ENCODE measurements at regions not wholly inside any gene's neighbourhood (a gene's known extent, or its start where the extent isn't known, plus 50 kb on each side); places are given as distances from the start of the nearest gene placed in this dataset.

DNA sequence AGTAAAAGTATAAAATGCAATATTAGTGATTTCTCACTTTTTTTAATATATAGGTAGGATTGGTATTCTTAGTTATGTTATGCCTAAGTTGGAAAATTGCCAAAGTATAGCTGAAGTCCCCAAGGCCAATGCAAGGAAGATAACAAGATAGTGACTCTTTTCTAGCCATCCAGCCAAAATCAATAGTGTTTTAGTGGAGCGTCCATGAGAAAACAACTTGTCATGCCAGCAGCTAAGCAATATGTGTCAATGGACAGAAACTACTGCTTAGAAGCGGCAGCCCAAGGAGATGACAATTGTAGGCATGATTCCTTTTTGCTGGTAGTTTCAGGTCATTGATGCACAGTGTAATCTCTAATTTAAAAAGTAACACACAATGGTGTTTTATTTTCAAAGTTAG is 1444.6 kb downstream of the SUCLG1 start:
- no peak overlapping the region for H3K4me2 ChIP-seq (ENCODE audit: unreplicated experiment)
- H3K9ac ChIP-seq: no peak overlapping the region
- H3F3A ChIP-seq (ENCODE audit: insufficient read depth): no peaks in the 10 kb centered on the region
- TF ChIP-seq EZH2phosphoT487 (IDR thresholded peaks at IDR 0.05; ENCODE audit: insufficient read depth, low read depth) (no peak), EZH2 (IDR thresholded peaks at IDR 0.05; ENCODE audit: insufficient read depth, poor library complexity, severe bottlenecking) (no peak)
- no peaks in the 10 kb centered on the region for H3K27me3 ChIP-seq (replicated peaks; ENCODE audit: insufficient read depth)
- no peaks in the 10 kb centered on the region for H4K20me1 ChIP-seq (ENCODE audit: insufficient read depth)
- in situ Hi-C loops (cut with MboI): no loop called here
- H3K4me3 ChIP-seq: no peak overlapping the region
- H3K36me3 ChIP-seq (ENCODE audit: low read depth): no peaks in the 10 kb centered on the region
- WGBS, 2 experiments (ENCODE audit: low coverage in 1 of 2, low lambda C conversion rate in 2 of 2, missing lambda C conversion rate in 2 of 2): 43 to 44% methylated on average over 2 of the region's 2 CpGs
- H2AFZ ChIP-seq: no peak overlapping the region
- no peaks in the 10 kb centered on the region for H3K9me2 ChIP-seq (ENCODE audit: insufficient read depth)
- DNase-seq: no peak
- no peaks in the 10 kb centered on the region for H3K79me2 ChIP-seq (ENCODE audit: insufficient read depth)
- H3K27ac ChIP-seq: no peak overlapping the region
- H3K4me1 ChIP-seq (ENCODE audit: insufficient read depth): no peaks in the 10 kb centered on the region
- peaks cover 4% of the 10 kb centered on the region for H3K9me3 ChIP-seq (ENCODE audit: low read depth)

DNA sequence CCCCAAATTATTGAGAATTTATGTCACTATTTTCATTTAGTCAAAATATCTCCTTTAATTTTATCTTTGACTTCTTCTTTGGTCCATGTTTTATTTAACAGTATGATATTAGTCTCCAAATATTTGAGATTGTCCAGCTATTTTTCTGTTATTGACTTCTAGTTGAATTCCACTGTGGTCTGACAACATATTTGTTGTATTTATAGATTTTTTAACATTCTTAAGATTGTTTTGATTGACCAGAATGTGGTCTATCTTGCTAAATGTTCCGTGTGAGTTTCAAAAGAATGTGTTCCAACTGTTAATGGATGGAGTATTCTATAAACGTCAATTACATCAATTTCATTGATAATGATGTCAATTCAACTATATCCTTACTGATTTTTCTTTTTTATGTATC is 1452.1 kb downstream of the SUCLG1 start:
- in situ Hi-C loops (cut with MboI): no loop called here
- DNase-seq: no peak
- H3K27ac ChIP-seq: no peak overlapping the region

DNA sequence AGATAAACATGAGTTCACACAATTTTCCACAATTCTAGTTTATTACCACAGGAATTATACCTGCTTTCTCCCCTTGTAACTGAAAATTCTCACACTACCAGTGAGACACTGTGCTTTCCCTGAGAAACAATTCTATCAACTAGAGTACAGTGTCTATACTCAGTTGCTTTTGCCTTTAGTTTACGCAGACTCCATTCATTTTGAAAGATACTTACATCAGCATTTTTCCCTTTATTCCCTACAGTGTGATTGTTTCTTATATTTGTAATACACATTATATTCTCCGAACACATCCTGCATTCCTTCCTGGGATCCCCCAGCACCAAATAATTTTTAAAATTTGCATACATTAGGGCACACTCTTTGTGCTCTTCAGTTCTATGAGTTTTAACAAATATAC is 1455.5 kb downstream of the SUCLG1 start:
- Histone ChIP-seq H2AFZ (no peak overlapping the region), H3K79me2 (ENCODE audit: insufficient read depth) (no peaks in the 10 kb centered on the region), H3F3A (ENCODE audit: insufficient read depth) (no peaks in the 10 kb centered on the region), H3K36me3 (ENCODE audit: low read depth) (no peaks in the 10 kb centered on the region), H3K4me3 (no peak overlapping the region), H3K4me2 (ENCODE audit: unreplicated experiment) (no peak overlapping the region), H3K27ac (no peak overlapping the region), H4K20me1 (ENCODE audit: insufficient read depth) (no peaks in the 10 kb centered on the region), H3K9ac (no peak overlapping the region), H3K9me3 (ENCODE audit: low read depth) (no peaks in the 10 kb centered on the region), H3K4me1 (ENCODE audit: insufficient read depth) (no peaks in the 10 kb centered on the region), H3K9me2 (ENCODE audit: insufficient read depth) (no peaks in the 10 kb centered on the region), H3K27me3 (replicated peaks; ENCODE audit: insufficient read depth) (no peaks in the 10 kb centered on the region)
- in situ Hi-C loops (cut with MboI): no loop called here
- 52 to 54% methylated on average over 2 of the region's 2 CpGs for WGBS, 2 experiments (ENCODE audit: low coverage in 1 of 2, low lambda C conversion rate in 2 of 2, missing lambda C conversion rate in 2 of 2)
- no peak for DNase-seq
- no peak for TF ChIP-seq EZH2phosphoT487 (IDR thresholded peaks at IDR 0.05; ENCODE audit: insufficient read depth, low read depth)
- TF ChIP-seq EZH2 (IDR thresholded peaks at IDR 0.05; ENCODE audit: insufficient read depth, poor library complexity, severe bottlenecking): no peak

More for the DNA sequence above, 1452.1 kb downstream of the SUCLG1 start:
- Histone ChIP-seq H3F3A (ENCODE audit: insufficient read depth) (no peaks in the 10 kb centered on the region), H4K20me1 (ENCODE audit: insufficient read depth) (no peaks in the 10 kb centered on the region), H3K9me3 (ENCODE audit: low read depth) (peaks cover 4% of the 10 kb centered on the region), H3K9me2 (ENCODE audit: insufficient read depth) (no peaks in the 10 kb centered on the region), H3K36me3 (ENCODE audit: low read depth) (no peaks in the 10 kb centered on the region), H3K4me3 (no peak overlapping the region), H3K4me2 (ENCODE audit: unreplicated experiment) (no peak overlapping the region), H3K4me1 (ENCODE audit: insufficient read depth) (no peaks in the 10 kb centered on the region), H3K9ac (no peak overlapping the region), H3K27me3 (replicated peaks; ENCODE audit: insufficient read depth) (no peaks in the 10 kb centered on the region), H3K79me2 (ENCODE audit: insufficient read depth) (no peaks in the 10 kb centered on the region), H2AFZ (no peak overlapping the region)
- WGBS, 2 experiments (ENCODE audit: low coverage in 1 of 2, low lambda C conversion rate in 2 of 2, missing lambda C conversion rate in 2 of 2): 29 to 44% methylated on average over 2 of the region's 2 CpGs
- TF ChIP-seq EZH2phosphoT487 (IDR thresholded peaks at IDR 0.05; ENCODE audit: insufficient read depth, low read depth) (no peak), EZH2 (IDR thresholded peaks at IDR 0.05; ENCODE audit: insufficient read depth, poor library complexity, severe bottlenecking) (no peak)

DNA sequence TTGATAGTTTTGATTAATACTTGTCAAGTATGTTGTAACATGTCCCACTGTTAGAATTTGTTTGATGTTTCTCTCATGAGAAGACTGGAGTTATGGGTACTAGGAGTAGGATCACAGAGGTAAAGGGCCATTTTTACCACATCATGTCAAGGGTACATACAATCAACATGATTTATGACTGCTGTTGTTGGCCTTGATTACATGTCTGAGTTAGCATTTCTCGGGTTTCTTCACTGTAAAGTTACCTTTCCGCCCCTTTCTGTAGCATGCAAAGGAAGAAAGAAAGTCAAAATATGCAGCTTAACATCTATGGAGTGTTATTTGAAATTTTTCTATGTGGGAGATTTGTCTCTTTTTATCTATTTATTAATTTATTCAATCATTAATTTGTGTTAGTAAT is 1456.4 kb downstream of the SUCLG1 start:
- H3K4me3 ChIP-seq: no peak overlapping the region
- no peaks in the 10 kb centered on the region for H3K9me3 ChIP-seq (ENCODE audit: low read depth)
- H3K4me1 ChIP-seq (ENCODE audit: insufficient read depth): no peaks in the 10 kb centered on the region
- WGBS, 2 experiments (ENCODE audit: low coverage in 1 of 2, low lambda C conversion rate in 2 of 2, missing lambda C conversion rate in 2 of 2): 14 to 22% methylated on average over 2 of the region's 2 CpGs
- no peaks in the 10 kb centered on the region for H3K79me2 ChIP-seq (ENCODE audit: insufficient read depth)
- no peak overlapping the region for H3K9ac ChIP-seq
- no peaks in the 10 kb centered on the region for H3K9me2 ChIP-seq (ENCODE audit: insufficient read depth)
- in situ Hi-C loops (cut with MboI): no loop called here
- no peak overlapping the region for H3K27ac ChIP-seq
- no peaks in the 10 kb centered on the region for H4K20me1 ChIP-seq (ENCODE audit: insufficient read depth)
- H3K4me2 ChIP-seq (ENCODE audit: unreplicated experiment): no peak overlapping the region
- TF ChIP-seq EZH2phosphoT487 (IDR thresholded peaks at IDR 0.05; ENCODE audit: insufficient read depth, low read depth) (no peak), EZH2 (IDR thresholded peaks at IDR 0.05; ENCODE audit: insufficient read depth, poor library complexity, severe bottlenecking) (no peak)
- H2AFZ ChIP-seq: no peak overlapping the region
- no peak for DNase-seq
- H3F3A ChIP-seq (ENCODE audit: insufficient read depth): no peaks in the 10 kb centered on the region
- no peaks in the 10 kb centered on the region for H3K36me3 ChIP-seq (ENCODE audit: low read depth)
- H3K27me3 ChIP-seq (replicated peaks; ENCODE audit: insufficient read depth): no peaks in the 10 kb centered on the region

DNA sequence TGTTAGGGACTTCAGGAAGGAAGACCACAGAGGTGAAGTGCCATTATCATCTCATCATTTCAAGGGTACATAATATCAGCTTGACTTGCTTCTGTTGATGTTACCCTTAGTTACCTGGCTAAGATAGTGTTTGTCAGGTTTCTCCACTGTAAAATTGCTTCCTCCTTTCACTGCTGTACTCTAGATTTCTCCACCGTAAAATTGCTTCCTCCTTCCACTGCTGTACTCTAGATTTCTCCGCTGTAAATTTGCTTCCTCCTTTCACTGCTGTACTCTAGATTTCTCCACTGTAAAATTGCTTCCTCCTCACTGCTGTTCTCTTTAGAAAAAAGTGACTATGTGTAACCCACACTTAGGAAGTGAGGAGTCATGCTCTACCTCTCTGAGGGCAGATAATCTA is 1460.3 kb downstream of the SUCLG1 start:
- H3K9me2 ChIP-seq (ENCODE audit: insufficient read depth): no peaks in the 10 kb centered on the region
- DNase-seq: no peak
- in situ Hi-C loops (cut with MboI): no loop called here
- H3K4me3 ChIP-seq: no peak overlapping the region
- no peak overlapping the region for H2AFZ ChIP-seq
- H3K36me3 ChIP-seq (ENCODE audit: low read depth): no peaks in the 10 kb centered on the region
- H3F3A ChIP-seq (ENCODE audit: insufficient read depth): no peaks in the 10 kb centered on the region
- no peaks in the 10 kb centered on the region for H3K79me2 ChIP-seq (ENCODE audit: insufficient read depth)
- H3K4me1 ChIP-seq (ENCODE audit: insufficient read depth): no peaks in the 10 kb centered on the region
- whole genome bisulfite sequencing, 2 experiments (ENCODE audit: low coverage in 1 of 2, low lambda C conversion rate in 2 of 2, missing lambda C conversion rate in 2 of 2): 38 to 39% methylated on average over 2 of the region's 2 CpGs
- H3K9me3 ChIP-seq (ENCODE audit: low read depth): no peaks in the 10 kb centered on the region
- no peaks in the 10 kb centered on the region for H4K20me1 ChIP-seq (ENCODE audit: insufficient read depth)
- TF ChIP-seq EZH2phosphoT487 (IDR thresholded peaks at IDR 0.05; ENCODE audit: insufficient read depth, low read depth): no peak
- TF ChIP-seq EZH2 (IDR thresholded peaks at IDR 0.05; ENCODE audit: insufficient read depth, poor library complexity, severe bottlenecking): no peak
- no peaks in the 10 kb centered on the region for H3K27me3 ChIP-seq (replicated peaks; ENCODE audit: insufficient read depth)
- H3K4me2 ChIP-seq (ENCODE audit: unreplicated experiment): no peak overlapping the region
- no peak overlapping the region for H3K9ac ChIP-seq
- H3K27ac ChIP-seq: no peak overlapping the region

All from GM23248 (cell line).